GM13976 (cell line): ENCODE measurements at regions not wholly inside any gene's neighbourhood (a gene's known extent, or its start where the extent isn't known, plus 50 kb on each side); places are given as distances from the start of the nearest gene placed in this dataset.

Experiments
- DNase-seq: peaks from one replicate; pipeline ENCODE4 v3.0.0; 2012; ENCODE audit warnings: low spot score
- CTCF ChIP-seq: IDR thresholded peaks from 2 replicates; pipeline ENCODE4 v1.5.1; 2012; ENCODE audit warnings: borderline replicate concordance, mild to moderate bottlenecking; ENCODE audit not compliant: insufficient read depth; ENCODE audit errors: extremely low read depth, missing control alignments, control extremely low read depth
- in situ Hi-C: fragments of 300-500 bp; cut with MboI; formaldehyde crosslinking; loops from one replicate; pipeline ENCODE4 v1.12.0; 2022; ENCODE audit warnings: low sequenced_read_pairs, mixed read lengths, inconsistent platforms; ENCODE audit not compliant: unreplicated experiment

GRCh38 chr3:148395821-148396220, 301.9 kb upstream of the AGTR1 start:
- TF ChIP-seq CTCF = no peak
- DNase-seq = no peak
- in situ Hi-C loops = no loop called here

- in situ Hi-C loops = no loop called here
- TF ChIP-seq CTCF = no peak
- no peak for DNase-seq
Observed at GRCh38 chr3:148400754-148401153, 296.9 kb upstream of the AGTR1 start.

GRCh38 chr3:148408667-148409066, 289.0 kb upstream of the AGTR1 start:
- DNase-seq = no peak
- in situ Hi-C loops = no loop called here
- TF ChIP-seq CTCF = no peak

GRCh38 chr3:148420242-148420641, 277.5 kb upstream of the AGTR1 start:
- DNase-seq = no peak
- in situ Hi-C loops = no loop called here
- no peak for TF ChIP-seq CTCF

GRCh38 chr3:148428862-148429605, 268.7 kb upstream of the AGTR1 start:
- in situ Hi-C loops = no loop called here
- no peak for DNase-seq
- no peak for TF ChIP-seq CTCF

GRCh38 chr3:148433665-148434064, 264.0 kb upstream of the AGTR1 start:
- no peak for TF ChIP-seq CTCF
- in situ Hi-C loops = no loop called here
- DNase-seq = no peak

GRCh38 chr3:148435534-148435933, 262.2 kb upstream of the AGTR1 start:
- no peak for TF ChIP-seq CTCF
- in situ Hi-C loops = no loop called here
- no peak for DNase-seq
